CD14-positive monocyte (primary cell): ENCODE measurements at regions not wholly inside any gene's neighbourhood (a gene's known extent, or its start where the extent isn't known, plus 50 kb on each side); places are given as distances from the start of the nearest gene placed in this dataset.

Source experiments
- DNase-seq, 3 donors: peaks; one replicate each; pipeline ENCODE4 v3.0.0-alpha.2; 2011 to 2022
- H2AFZ ChIP-seq: 2 replicates; pipeline ENCODE4 v1.6.0; 2012; ENCODE audit warnings: mild to moderate bottlenecking, low read depth, low read length, inconsistent platforms; ENCODE audit not compliant: insufficient read depth, poor library complexity, severe bottlenecking
- H3K27ac ChIP-seq, 2 donors: 1 replicate in 1 of 2; 2 replicates in 1 of 2; pipeline ENCODE4 v1.5.1; 2012 to 2013; ENCODE audit warnings: low read length in 2 of 2, control low read depth in 1 of 2, inconsistent platforms in 1 of 2, low read depth in 1 of 2, mild to moderate bottlenecking in 1 of 2
- H3K27me3 ChIP-seq, 2 donors: one replicate each; pipeline versions ENCODE4 v1.6.0 to v1.6.1; 2011 to 2013; ENCODE audit warnings: low read length in 2 of 2; ENCODE audit not compliant: control insufficient read depth in 2 of 2, insufficient read depth in 2 of 2
- H3K36me3 ChIP-seq, 2 donors: replicated peaks in 1 of 2; 1 replicate in 1 of 2; 2 replicates in 1 of 2; pipeline versions ENCODE4 v1.5.1 to v1.6.1; 2012 to 2013; ENCODE audit warnings: low read length in 2 of 2, control low read depth in 1 of 2, inconsistent platforms in 1 of 2, mild to moderate bottlenecking in 1 of 2; ENCODE audit not compliant: insufficient read depth in 2 of 2, control insufficient read depth in 1 of 2
- H3K4me1 ChIP-seq, 2 donors: 1 replicate in 1 of 2; 2 replicates in 1 of 2; pipeline versions ENCODE4 v1.5.1 to v1.6.1; 2012 to 2013; ENCODE audit warnings: low read length in 2 of 2, control low read depth in 1 of 2, inconsistent platforms in 1 of 2, mild to moderate bottlenecking in 1 of 2, moderate library complexity in 1 of 2; ENCODE audit not compliant: insufficient read depth in 2 of 2, control insufficient read depth in 1 of 2
- H3K4me2 ChIP-seq: replicated peaks from 2 replicates; pipeline ENCODE3; 2012; ENCODE audit warnings: low read length, moderate library complexity, mild to moderate bottlenecking; ENCODE audit not compliant: poor library complexity, severe bottlenecking; ENCODE audit errors: extremely low read depth
- H3K4me3 ChIP-seq, 3 experiments: fragments of 200-600 bp in 1 of 3; sonication (generic) in 1 of 3; replicated peaks in 1 of 3; 1 replicate in 2 of 3; 2 replicates in 1 of 3; pipeline ENCODE4 v1.5.1; 2011 to 2013; ENCODE audit warnings: low read length in 3 of 3, mild to moderate bottlenecking in 3 of 3, control low read depth in 2 of 3, low read depth in 2 of 3, inconsistent platforms in 1 of 3, moderate library complexity in 1 of 3
- H3K79me2 ChIP-seq: 2 replicates; pipeline ENCODE4 v1.6.0; 2012; ENCODE audit warnings: mild to moderate bottlenecking, control low read depth, inconsistent platforms, low read length, moderate library complexity; ENCODE audit not compliant: insufficient read depth
- H3K9ac ChIP-seq: 2 replicates; pipeline ENCODE4 v1.6.0; 2017; ENCODE audit warnings: low read length, mild to moderate bottlenecking; ENCODE audit not compliant: insufficient read depth, poor library complexity, severe bottlenecking
- H3K9me3 ChIP-seq, 2 donors: replicated peaks in 1 of 2; 1 replicate in 1 of 2; 2 replicates in 1 of 2; pipeline versions ENCODE4 v1.5.1 to v1.6.1; 2012 to 2013; ENCODE audit warnings: low read length in 2 of 2, control low read depth in 1 of 2; ENCODE audit not compliant: control insufficient read depth in 1 of 2, insufficient read depth in 1 of 2
- H4K20me1 ChIP-seq: 2 replicates; pipeline ENCODE4 v1.6.0; 2012; ENCODE audit warnings: mild to moderate bottlenecking, low read length, control low read depth, moderate library complexity; ENCODE audit not compliant: insufficient read depth
- H3K27ac Mint-ChIP-seq, 7 donors: one replicate each; pipeline ENCODE4 v1.8.0; 2020; ENCODE audit warnings: mild to moderate bottlenecking in 7 of 7, mixed read lengths in 7 of 7, moderate library complexity in 6 of 7, inconsistent platforms in 2 of 7
- H3K27me3 Mint-ChIP-seq, 3 donors: one replicate each; pipeline ENCODE4 v1.8.0; 2021 to 2022; ENCODE audit warnings: low read depth in 3 of 3, mild to moderate bottlenecking in 3 of 3, mixed read lengths in 3 of 3, moderate library complexity in 3 of 3, inconsistent platforms in 1 of 3
- H3K36me3 Mint-ChIP-seq, 2 donors: one replicate each; pipeline ENCODE4 v1.8.0; 2020; ENCODE audit warnings: mixed read lengths in 2 of 2, inconsistent platforms in 1 of 2, mild to moderate bottlenecking in 1 of 2
- H3K4me1 Mint-ChIP-seq: one replicate; pipeline ENCODE4 v1.8.0; 2020; ENCODE audit warnings: mild to moderate bottlenecking, mixed read lengths
- H3K4me3 Mint-ChIP-seq, 2 donors: one replicate each; pipeline ENCODE4 v1.8.0; 2020; ENCODE audit warnings: mild to moderate bottlenecking in 2 of 2, mixed read lengths in 2 of 2, moderate library complexity in 1 of 2
- H3K9me3 Mint-ChIP-seq, 7 donors: one replicate each; pipeline ENCODE4 v1.8.0; 2020 to 2022; ENCODE audit warnings: mixed read lengths in 7 of 7, mild to moderate bottlenecking in 6 of 7, moderate library complexity in 6 of 7, inconsistent platforms in 2 of 7
- CTCF ChIP-seq: fragments of 200-600 bp; IDR thresholded peaks from one replicate; pipeline ENCODE4 v1.8.0; 2022; ENCODE audit warnings: antibody characterized with exemption, mild to moderate bottlenecking
- WGBS: methylation state at CpG from one replicate; pipeline ENCODE4 v1.1.5; 2013; ENCODE audit warnings: missing lambda C conversion rate; ENCODE audit not compliant: insufficient coverage; 5-methylcytosine and 5-hydroxymethylcytosine counted together
- intact Hi-C, 2 donors: fragments of 100-400 bp; cut with micrococcal nuclease; formaldehyde crosslinking; loops; one replicate each; pipeline versions ENCODE4 v1.15.0 to v1.15.1; 2023

GRCh38 chr15:95616306-95616705 lies 714.2 kb upstream of the NR2F2 start:
- H3K9ac ChIP-seq = no peak overlapping the region
- no peak for TF ChIP-seq CTCF
- H3K27ac ChIP-seq = no peak overlapping the region
- DNase-seq = no peak
- Mint-ChIP-seq H3K27ac (no peak overlapping the region), H3K27me3 (peaks cover 0 to 2% (median 2%) of the 10 kb centered on the region in 3 donors), H3K9me3 (peaks cover 0 to 8% (median 2%) of the 10 kb centered on the region in 7 donors), H3K4me3 (no peak overlapping the region), H3K36me3 (no peaks in the 10 kb centered on the region), H3K4me1 (no peaks in the 10 kb centered on the region)
- no peaks in the 10 kb centered on the region for H3K79me2 ChIP-seq
- no peaks in the 10 kb centered on the region for H3K27me3 ChIP-seq
- no peak overlapping the region for H2AFZ ChIP-seq
- H3K4me2 ChIP-seq = no peak overlapping the region
- no peaks in the 10 kb centered on the region for H4K20me1 ChIP-seq
- H3K36me3 ChIP-seq = no peaks in the 10 kb centered on the region
- no peaks in the 10 kb centered on the region for H3K4me1 ChIP-seq
- H3K9me3 ChIP-seq = peaks cover 0 to 8% of the 10 kb centered on the region in 2 donors
- intact Hi-C loops = no loop called here
- WGBS = 90% methylated on average over 2 of the region's 2 CpGs
- no peak overlapping the region for H3K4me3 ChIP-seq

DNA sequence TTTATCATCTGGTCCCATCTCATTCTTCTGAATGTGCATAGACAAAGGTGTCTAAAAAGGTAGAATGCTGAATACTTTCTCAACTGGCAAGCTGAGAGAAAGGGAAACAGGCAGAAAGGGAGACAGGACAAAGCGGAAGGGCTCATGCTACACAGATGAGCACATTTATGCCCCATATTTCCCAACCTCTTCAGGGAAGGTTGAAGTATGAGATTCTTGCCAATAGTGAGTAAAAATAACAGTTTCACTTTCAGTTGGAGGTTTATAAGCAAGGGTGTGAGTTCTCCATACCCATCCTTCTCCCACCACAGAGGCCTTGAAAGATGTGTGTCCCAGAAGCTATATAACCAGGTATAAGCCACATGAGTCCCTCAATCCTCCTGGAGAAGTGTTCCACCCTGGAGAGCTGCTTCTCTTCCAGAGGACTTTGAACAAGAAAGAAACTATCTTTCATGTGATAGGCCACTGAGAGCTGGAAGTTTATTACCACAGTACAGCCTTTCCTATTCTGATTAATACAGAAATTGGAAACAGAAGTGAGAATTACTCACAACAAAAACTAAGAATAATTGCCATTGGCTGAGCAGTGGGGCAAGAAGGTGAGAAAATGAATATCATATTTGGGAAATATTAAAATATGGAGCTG lies 709.4 kb upstream of the NR2F2 start:
- peaks cover 0 to 8% of the 10 kb centered on the region in 2 donors for H3K9me3 ChIP-seq
- Mint-ChIP-seq H3K4me1 (no peaks in the 10 kb centered on the region), H3K27ac (no peak overlapping the region), H3K36me3 (no peaks in the 10 kb centered on the region), H3K27me3 (peaks cover 0 to 2% (median 2%) of the 10 kb centered on the region in 3 donors), H3K4me3 (no peak overlapping the region), H3K9me3 (peaks cover 2 to 12% (median 8%) of the 10 kb centered on the region in 7 donors)
- H3K36me3 ChIP-seq = no peaks in the 10 kb centered on the region
- no CpG with 5 or more reads among the region's 1 CpG for WGBS
- H3K4me2 ChIP-seq = no peak overlapping the region
- DNase-seq = peak in 1 of 3 donors; percentile 30
- intact Hi-C loops = no loop called here
- no peak overlapping the region for H2AFZ ChIP-seq
- no peaks in the 10 kb centered on the region for H3K27me3 ChIP-seq
- H4K20me1 ChIP-seq = no peaks in the 10 kb centered on the region
- no peaks in the 10 kb centered on the region for H3K79me2 ChIP-seq
- H3K27ac ChIP-seq = no peak overlapping the region
- no peak overlapping the region for H3K9ac ChIP-seq
- H3K4me1 ChIP-seq = no peaks in the 10 kb centered on the region
- no peak for TF ChIP-seq CTCF
- H3K4me3 ChIP-seq = no peak overlapping the region
